Gastroesophageal sphincter (tissue), 4 donors: ENCODE measurements at regions not wholly inside any gene's neighbourhood (a gene's known extent, or its start where the extent isn't known, plus 50 kb on each side); places are given as distances from the start of the nearest gene placed in this dataset.
A peak's percentile ranks its signal among the peaks of the same experiment; 100 is the strongest.

ENCODE experiments used
- ATAC-seq: fragments of 150-250 bp; one replicate; pipeline ENCODE4 v1.9.1; 2016; ENCODE audit warnings: mild to moderate bottlenecking, moderate library complexity
- H3K27ac ChIP-seq, 4 donors: fragments of 200-600 bp; sonication (generic) in 3 of 4; 1 replicate in 3 of 4; 2 replicates in 1 of 4; pipeline ENCODE4 v1.5.1; 2016 to 2019
- H3K27me3 ChIP-seq: fragments of 200-600 bp; sonication (generic); one replicate; pipeline ENCODE4 v1.5.1; 2019
- H3K36me3 ChIP-seq, 2 donors: fragments of 200-600 bp; sonication (generic); one replicate each; pipeline ENCODE4 v1.5.1; 2019; ENCODE audit warnings: control low read depth in 1 of 2
- H3K4me1 ChIP-seq, 3 donors: fragments of 200-600 bp; sonication (generic); 1 replicate in 2 of 3; 2 replicates in 1 of 3; pipeline ENCODE4 v1.5.1; 2016 to 2019; ENCODE audit warnings: control low read depth in 2 of 3
- H3K4me3 ChIP-seq, 2 donors: fragments of 200-600 bp; sonication (generic); one replicate each; pipeline ENCODE4 v1.5.1; 2019; ENCODE audit warnings: mild to moderate bottlenecking in 1 of 2, moderate library complexity in 1 of 2
- H3K9me3 ChIP-seq, 3 donors: fragments of 200-600 bp; sonication (generic); one replicate each; pipeline ENCODE4 v1.5.1; 2017 to 2019; ENCODE audit warnings: control low read depth in 2 of 3
- EP300 ChIP-seq: sonication (generic); formaldehyde crosslinking; IDR thresholded peaks from one replicate; pipeline ENCODE4 v1.6.1; 2017; ENCODE audit warnings: antibody characterized with exemption, mild to moderate bottlenecking
- POLR2A ChIP-seq, 2 donors: fragments of 450-650 bp; IDR thresholded peaks; one replicate each; pipeline ENCODE4 v1.6.1; 2017; ENCODE audit warnings: antibody characterized with exemption in 2 of 2, mild to moderate bottlenecking in 2 of 2, moderate library complexity in 1 of 2
- POLR2AphosphoS5 ChIP-seq: sonication (generic); formaldehyde crosslinking; IDR thresholded peaks from one replicate; pipeline ENCODE4 v1.6.1; 2017; ENCODE audit warnings: antibody characterized with exemption
- WGBS, 2 donors: methylation state at CpG; one replicate each; pipeline ENCODE4 v1.1.5; 2018; ENCODE audit warnings: low coverage in 1 of 2; 5-methylcytosine and 5-hydroxymethylcytosine counted together
- TF ChIP-seq, protein P1 (sequence below), 4 experiments: fragments of 200-600 bp in 2 of 4; fragments of 450-650 bp in 2 of 4; sonication (generic) in 1 of 4; IDR thresholded peaks; one replicate each; pipeline ENCODE4 v1.5.1; 2017 to 2019; ENCODE audit warnings: antibody characterized with exemption in 4 of 4, mild to moderate bottlenecking in 2 of 4, moderate library complexity in 2 of 4

DNA sequence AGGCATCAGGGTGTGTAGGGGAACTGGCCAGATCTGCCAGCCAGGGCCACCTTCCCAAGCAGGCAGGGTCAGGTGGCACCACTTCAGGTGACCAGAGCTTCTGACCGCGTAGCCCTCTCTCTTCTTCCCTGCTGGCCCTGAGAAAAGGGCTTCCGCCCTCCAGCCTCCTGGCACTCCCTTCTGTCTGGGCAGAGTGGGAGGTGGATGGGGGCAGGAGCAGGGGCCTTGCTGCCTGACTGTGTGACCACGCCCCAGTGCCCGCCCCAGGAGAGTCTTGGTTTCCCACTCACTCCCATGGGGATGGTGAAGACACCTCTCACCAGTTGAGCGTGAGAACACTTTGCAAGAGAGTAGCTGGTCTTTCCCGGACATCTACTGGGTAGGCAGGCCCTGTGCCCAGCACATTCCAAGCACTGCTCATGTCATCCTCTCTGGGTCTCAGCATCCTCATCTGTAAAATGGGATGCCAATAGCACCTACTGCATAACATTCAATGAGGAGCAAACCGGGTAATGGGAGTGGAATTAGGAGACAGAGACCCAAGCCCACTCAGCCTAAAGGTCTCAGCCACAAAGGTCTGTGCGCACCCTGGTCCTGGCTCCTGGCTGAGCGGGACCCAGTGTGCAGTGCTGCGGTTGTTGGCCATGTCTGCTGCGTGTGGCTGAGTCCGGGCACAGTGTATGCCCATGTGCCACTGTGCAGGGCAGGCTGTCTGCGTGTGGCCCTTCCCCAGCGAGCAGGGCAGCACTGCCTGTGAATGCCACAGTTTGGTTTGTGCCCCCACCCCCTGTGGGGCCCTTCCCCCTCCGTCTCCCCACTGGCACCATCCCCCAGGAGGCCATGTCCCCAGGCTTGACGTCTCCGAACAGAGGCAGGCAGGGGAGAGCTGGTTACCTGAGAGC, 179.1 kb upstream of the IER5L start:
- no peak overlapping the region for H3K4me3 ChIP-seq
- H3K4me1 ChIP-seq, result peaks cover 0 to 22% (median 15%) of the 10 kb centered on the region in 3 donors
- peaks cover 3% of the 10 kb centered on the region for H3K27me3 ChIP-seq
- H3K36me3 ChIP-seq, result no peaks in the 10 kb centered on the region
- no peak for ATAC-seq
- TF ChIP-seq, protein P1, sequence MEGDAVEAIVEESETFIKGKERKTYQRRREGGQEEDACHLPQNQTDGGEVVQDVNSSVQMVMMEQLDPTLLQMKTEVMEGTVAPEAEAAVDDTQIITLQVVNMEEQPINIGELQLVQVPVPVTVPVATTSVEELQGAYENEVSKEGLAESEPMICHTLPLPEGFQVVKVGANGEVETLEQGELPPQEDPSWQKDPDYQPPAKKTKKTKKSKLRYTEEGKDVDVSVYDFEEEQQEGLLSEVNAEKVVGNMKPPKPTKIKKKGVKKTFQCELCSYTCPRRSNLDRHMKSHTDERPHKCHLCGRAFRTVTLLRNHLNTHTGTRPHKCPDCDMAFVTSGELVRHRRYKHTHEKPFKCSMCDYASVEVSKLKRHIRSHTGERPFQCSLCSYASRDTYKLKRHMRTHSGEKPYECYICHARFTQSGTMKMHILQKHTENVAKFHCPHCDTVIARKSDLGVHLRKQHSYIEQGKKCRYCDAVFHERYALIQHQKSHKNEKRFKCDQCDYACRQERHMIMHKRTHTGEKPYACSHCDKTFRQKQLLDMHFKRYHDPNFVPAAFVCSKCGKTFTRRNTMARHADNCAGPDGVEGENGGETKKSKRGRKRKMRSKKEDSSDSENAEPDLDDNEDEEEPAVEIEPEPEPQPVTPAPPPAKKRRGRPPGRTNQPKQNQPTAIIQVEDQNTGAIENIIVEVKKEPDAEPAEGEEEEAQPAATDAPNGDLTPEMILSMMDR (IDR thresholded peaks at IDR 0.05), result no peak
- no peak for TF ChIP-seq EP300
- no peak overlapping the region for H3K27ac ChIP-seq
- WGBS, 2 donors, result 97 to 100% methylated on average over 1 to 4 of the region's 18 CpGs
- peaks cover 0 to 10% (median 0%) of the 10 kb centered on the region in 3 donors for H3K9me3 ChIP-seq

DNA sequence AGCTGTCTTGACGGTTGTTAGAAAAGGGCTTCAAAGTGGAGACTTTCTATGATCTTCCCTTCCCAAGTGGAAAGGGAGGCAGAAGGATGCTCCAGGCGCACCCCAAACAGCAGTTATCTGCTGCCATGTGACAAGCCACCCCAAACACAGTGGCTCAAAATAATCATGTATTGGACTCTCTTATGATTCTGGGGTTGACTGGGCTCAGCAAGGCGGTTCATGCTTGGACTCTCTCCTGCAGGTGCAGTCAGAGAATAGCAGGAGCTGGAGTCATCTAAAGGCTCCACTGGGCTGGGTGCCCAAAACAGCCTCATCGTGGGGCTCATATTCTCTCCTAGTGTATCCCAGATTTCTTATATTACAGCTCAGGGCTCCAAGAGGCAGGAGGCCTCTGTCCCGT, 177.6 kb upstream of the IER5L start:
- Histone ChIP-seq H3K27me3 (peaks cover 7% of the 10 kb centered on the region), H3K36me3 (no peaks in the 10 kb centered on the region), H3K27ac (no peak overlapping the region), H3K4me1 (peaks cover 0 to 34% (median 20%) of the 10 kb centered on the region in 3 donors), H3K9me3 (peaks cover 0 to 10% (median 0%) of the 10 kb centered on the region in 3 donors), H3K4me3 (no peak overlapping the region)
- TF ChIP-seq, protein P1 (IDR thresholded peaks at IDR 0.05), result no peak
- no peak for TF ChIP-seq EP300
- no peak for TF ChIP-seq POLR2A (IDR thresholded peaks at IDR 0.05)
- no peak for TF ChIP-seq POLR2AphosphoS5
- no peak for ATAC-seq
- 90% methylated on average over 2 of the region's 5 CpGs; no CpG with 5 or more reads in 1 of the 2 donors for WGBS, 2 donors

DNA sequence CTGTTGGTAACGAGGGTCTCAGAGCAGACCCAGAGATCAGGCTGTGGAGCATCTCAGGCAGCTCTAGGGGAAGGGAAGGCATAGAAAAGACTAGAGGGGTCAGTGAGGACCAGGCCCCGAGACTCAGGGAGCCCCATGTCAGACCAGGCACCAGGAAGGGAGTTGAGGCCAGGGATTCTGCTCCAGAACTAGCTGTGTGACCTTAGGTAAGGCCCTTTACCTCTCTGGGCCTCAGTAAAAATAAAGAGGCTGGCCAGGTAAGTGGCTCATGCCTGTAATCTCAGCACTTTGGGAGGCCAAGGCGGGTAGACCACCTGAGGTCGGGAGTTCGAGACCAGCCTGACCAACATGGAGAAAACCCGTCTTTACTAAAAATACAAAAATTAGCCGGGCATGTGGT, 176.4 kb upstream of the IER5L start:
- peaks cover 0 to 10% (median 0%) of the 10 kb centered on the region in 3 donors for H3K9me3 ChIP-seq
- H3K4me3 ChIP-seq, result no peak overlapping the region
- peaks cover 7% of the 10 kb centered on the region for H3K27me3 ChIP-seq
- TF ChIP-seq POLR2A (IDR thresholded peaks at IDR 0.05) (no peak), EP300 (no peak), POLR2AphosphoS5 (no peak)
- no peaks in the 10 kb centered on the region for H3K36me3 ChIP-seq
- H3K27ac ChIP-seq, result no peak overlapping the region
- 97% methylated on average over 5 of the region's 7 CpGs; no CpG with 5 or more reads in 1 of the 2 donors for WGBS, 2 donors
- H3K4me1 ChIP-seq, result peaks cover 0 to 34% (median 20%) of the 10 kb centered on the region in 3 donors
- ATAC-seq, result no peak

DNA sequence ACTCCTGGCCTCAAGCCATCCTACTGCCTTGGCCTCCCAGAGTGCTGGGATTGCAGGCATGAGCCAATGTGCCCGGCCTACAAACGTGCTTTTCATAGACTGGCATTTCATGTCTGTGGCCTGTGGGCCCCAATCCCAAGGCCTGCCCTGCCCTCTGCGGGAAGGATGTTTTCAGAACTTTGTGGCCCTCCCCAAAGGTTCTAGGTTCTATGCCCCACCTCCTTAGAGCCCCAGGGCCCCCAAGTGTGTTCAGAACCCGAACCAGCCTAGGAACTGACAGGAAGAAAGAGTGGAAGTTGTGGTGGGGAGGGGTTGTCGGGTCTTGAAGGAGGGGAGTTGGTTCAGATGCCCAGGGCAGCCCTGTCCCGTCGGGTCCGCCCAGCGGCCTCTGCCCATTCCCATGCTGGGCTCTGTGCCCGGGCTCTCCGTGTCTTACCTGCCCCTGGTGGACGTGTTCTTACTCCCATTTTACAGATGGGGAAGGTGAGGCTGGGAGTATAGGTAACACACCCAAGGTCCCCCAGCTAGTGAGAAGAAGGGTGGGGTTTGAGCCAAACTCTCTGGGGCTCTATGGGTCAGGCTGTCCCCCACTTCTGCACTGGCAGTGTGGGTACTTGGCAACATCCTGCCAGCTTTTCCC, 175.8 kb upstream of the IER5L start:
- Histone ChIP-seq H3K4me1 (peaks cover 0 to 34% (median 20%) of the 10 kb centered on the region in 3 donors), H3K36me3 (no peaks in the 10 kb centered on the region), H3K27ac (peak overlapping the region in 3 of 4 donors; percentile 73 to 80 (median 74)), H3K27me3 (peaks cover 7% of the 10 kb centered on the region), H3K9me3 (peaks cover 0 to 10% (median 0%) of the 10 kb centered on the region in 3 donors), H3K4me3 (no peak overlapping the region)
- ATAC-seq, result no peak
- 40 to 100% methylated on average over 1 to 4 of the region's 12 CpGs for WGBS, 2 donors
- TF ChIP-seq, protein P1 (IDR thresholded peaks at IDR 0.05), result peak in 1 of 4 experiments; percentile 9
- TF ChIP-seq POLR2A (IDR thresholded peaks at IDR 0.05) (no peak), POLR2AphosphoS5 (no peak), EP300 (no peak)

DNA sequence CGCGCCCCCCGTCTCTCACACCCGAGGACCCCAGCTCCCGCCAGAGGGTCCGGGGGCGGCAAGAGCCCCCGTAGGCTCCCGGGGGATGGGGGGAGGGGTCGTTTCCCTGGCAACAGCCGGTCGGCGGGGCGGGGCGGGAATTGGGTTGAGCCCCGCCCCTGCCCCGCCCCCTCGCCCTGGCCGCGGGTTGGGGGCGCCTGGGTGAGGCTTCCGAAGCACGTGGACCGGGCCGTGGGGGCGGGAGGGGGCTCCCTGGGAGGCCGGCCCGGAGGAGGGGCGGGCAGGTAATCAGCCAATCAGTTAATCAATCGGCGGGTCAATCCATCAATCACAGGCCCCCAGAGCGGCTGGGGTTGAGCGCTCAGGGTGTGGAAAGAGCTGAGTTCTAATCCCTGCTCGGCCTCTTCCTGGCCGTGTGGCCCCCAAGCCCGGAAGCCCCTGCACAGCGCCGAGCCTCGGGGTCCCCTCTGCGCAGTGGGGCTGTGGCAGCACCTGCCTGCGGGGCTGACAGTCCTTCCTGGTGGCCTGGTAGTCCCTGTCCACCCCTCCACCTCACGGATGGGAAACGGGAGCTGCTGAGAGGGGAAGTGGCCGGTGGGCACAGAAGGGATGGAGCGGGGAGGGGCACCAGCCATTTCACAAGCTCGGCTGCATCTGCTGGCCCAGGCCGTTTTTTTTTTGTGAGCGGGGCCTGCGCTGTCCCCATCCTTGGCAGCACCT, 174.2 kb upstream of the IER5L start:
- Histone ChIP-seq H3K4me3 (peak overlapping the region; percentile 15 to 54), H3K4me1 (peaks cover 0 to 34% (median 20%) of the 10 kb centered on the region in 3 donors), H3K9me3 (peaks cover 0 to 10% (median 0%) of the 10 kb centered on the region in 3 donors), H3K27ac (peak overlapping the region in 3 of 4 donors; percentile 73 to 80 (median 74)), H3K36me3 (no peaks in the 10 kb centered on the region), H3K27me3 (peaks cover 7% of the 10 kb centered on the region)
- 17% methylated on average over 5 of the region's 49 CpGs; no CpG with 5 or more reads in 1 of the 2 donors for WGBS, 2 donors
- TF ChIP-seq, protein P1 (IDR thresholded peaks at IDR 0.05), result no peak
- no peak for TF ChIP-seq POLR2A (IDR thresholded peaks at IDR 0.05)
- no peak for TF ChIP-seq EP300
- no peak for TF ChIP-seq POLR2AphosphoS5
- ATAC-seq, result no peak
